ENCODE measurements at regions not wholly inside any gene's neighbourhood (a gene's known extent, or its start where the extent isn't known, plus 50 kb on each side); places are given as distances from the start of the nearest gene placed in this dataset.
"Not testable (repeated sequence)": the region's sequence is repeated elsewhere in the genome, so short reads cannot be mapped to it uniquely, and the experiment has no call there.

DNA sequence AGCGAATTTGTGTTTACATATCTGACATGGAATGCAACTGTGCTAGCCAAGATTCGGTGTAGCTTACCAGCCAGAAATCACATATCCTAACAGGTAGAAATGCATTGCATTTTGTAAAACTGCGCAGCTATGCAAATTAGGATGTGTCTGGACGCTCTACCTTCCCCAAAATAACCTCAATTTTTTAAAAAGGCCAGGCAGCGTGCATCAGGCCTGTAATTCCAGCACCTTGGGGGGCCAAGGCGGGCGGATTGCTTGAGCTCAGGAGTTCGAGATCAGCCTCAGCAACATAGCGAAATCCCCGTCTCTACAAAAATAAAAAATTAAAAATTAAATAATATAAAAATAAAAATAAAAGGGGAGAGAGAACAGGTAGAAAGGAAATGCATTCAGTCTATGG, 305.0 kb downstream of the TYW1 start:
- DNase-seq (ENCODE audit: low spot score): no peak
- H3K36me3 ChIP-seq: peaks cover 12% of the 10 kb centered on the region
- peak overlapping the region; percentile 90 to 98 for H3K27ac ChIP-seq
- peak overlapping the region; percentile 75 to 78 for H3K4me3 ChIP-seq
- TF ChIP-seq, protein P1, sequence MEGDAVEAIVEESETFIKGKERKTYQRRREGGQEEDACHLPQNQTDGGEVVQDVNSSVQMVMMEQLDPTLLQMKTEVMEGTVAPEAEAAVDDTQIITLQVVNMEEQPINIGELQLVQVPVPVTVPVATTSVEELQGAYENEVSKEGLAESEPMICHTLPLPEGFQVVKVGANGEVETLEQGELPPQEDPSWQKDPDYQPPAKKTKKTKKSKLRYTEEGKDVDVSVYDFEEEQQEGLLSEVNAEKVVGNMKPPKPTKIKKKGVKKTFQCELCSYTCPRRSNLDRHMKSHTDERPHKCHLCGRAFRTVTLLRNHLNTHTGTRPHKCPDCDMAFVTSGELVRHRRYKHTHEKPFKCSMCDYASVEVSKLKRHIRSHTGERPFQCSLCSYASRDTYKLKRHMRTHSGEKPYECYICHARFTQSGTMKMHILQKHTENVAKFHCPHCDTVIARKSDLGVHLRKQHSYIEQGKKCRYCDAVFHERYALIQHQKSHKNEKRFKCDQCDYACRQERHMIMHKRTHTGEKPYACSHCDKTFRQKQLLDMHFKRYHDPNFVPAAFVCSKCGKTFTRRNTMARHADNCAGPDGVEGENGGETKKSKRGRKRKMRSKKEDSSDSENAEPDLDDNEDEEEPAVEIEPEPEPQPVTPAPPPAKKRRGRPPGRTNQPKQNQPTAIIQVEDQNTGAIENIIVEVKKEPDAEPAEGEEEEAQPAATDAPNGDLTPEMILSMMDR (IDR thresholded peaks at IDR 0.05): no peak
- H3K4me1 ChIP-seq: peaks cover 0 to 10% of the 10 kb centered on the region in 2 donors
- no peaks in the 10 kb centered on the region for H3K27me3 ChIP-seq
- no peaks in the 10 kb centered on the region for H3K9me3 ChIP-seq

GRCh38 chr7:67302113-67303039, 305.7 kb downstream of the TYW1 start:
- TF ChIP-seq, protein P1 (IDR thresholded peaks at IDR 0.05): peak in 1 of 2 donors; percentile 49
- Histone ChIP-seq H3K27me3 (no peaks in the 10 kb centered on the region), H3K9me3 (no peaks in the 10 kb centered on the region), H3K36me3 (peaks cover 17% of the 10 kb centered on the region), H3K27ac (peak overlapping the region; percentile 90 to 98), H3K4me3 (peak overlapping the region; percentile 75 to 78), H3K4me1 (peaks cover 0 to 10% of the 10 kb centered on the region in 2 donors)
- peak; percentile 99 for DNase-seq (ENCODE audit: low spot score)

GRCh38 chr7:67304846-67305245, 308.2 kb downstream of the TYW1 start:
- not testable (repeated sequence) for H3K27me3 ChIP-seq; H3K9me3 ChIP-seq; H3K4me3 ChIP-seq; H3K27ac ChIP-seq; H3K4me1 ChIP-seq; DNase-seq (ENCODE audit: low spot score)
- H3K36me3 ChIP-seq: peaks cover 40% of the 10 kb centered on the region

DNA sequence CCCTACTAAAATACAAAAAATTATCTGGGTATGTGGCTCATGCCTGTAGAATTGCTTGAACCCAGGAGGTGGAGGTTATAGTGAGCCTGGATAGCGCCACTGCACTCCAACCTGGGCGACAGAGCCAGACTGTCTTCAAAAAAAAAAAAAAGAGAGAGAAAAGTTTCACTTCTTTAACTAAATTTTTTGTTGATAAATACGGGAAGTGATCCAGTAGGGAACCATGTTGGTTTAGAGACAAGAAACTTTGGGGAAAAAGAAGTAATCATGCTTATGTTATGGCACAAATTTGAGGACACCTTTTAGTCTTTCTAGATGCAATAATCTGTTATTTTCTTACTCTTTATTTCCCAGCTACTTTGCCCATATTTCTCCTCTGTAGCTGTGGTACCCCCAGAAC, 309.7 kb downstream of the TYW1 start:
- Histone ChIP-seq H3K27ac (no peak overlapping the region), H3K36me3 (peaks cover 55% of the 10 kb centered on the region), H3K4me1 (peaks cover 0 to 8% of the 10 kb centered on the region in 2 donors), H3K4me3 (no peak overlapping the region), H3K9me3 (no peaks in the 10 kb centered on the region), H3K27me3 (no peaks in the 10 kb centered on the region)
- TF ChIP-seq, protein P1 (IDR thresholded peaks at IDR 0.05): no peak
- DNase-seq (ENCODE audit: low spot score): no peak

- Histone ChIP-seq H3K36me3 (peaks cover 79% of the 10 kb centered on the region), H3K27ac (no peak overlapping the region), H3K27me3 (no peaks in the 10 kb centered on the region), H3K4me3 (no peak overlapping the region), H3K9me3 (no peaks in the 10 kb centered on the region), H3K4me1 (no peaks in the 10 kb centered on the region)
- TF ChIP-seq, protein P1 (IDR thresholded peaks at IDR 0.05): no peak
- no peak for DNase-seq (ENCODE audit: low spot score)
These were observed 313.3 kb downstream of the TYW1 start for GRCh38 chr7:67309764-67310549.

DNA sequence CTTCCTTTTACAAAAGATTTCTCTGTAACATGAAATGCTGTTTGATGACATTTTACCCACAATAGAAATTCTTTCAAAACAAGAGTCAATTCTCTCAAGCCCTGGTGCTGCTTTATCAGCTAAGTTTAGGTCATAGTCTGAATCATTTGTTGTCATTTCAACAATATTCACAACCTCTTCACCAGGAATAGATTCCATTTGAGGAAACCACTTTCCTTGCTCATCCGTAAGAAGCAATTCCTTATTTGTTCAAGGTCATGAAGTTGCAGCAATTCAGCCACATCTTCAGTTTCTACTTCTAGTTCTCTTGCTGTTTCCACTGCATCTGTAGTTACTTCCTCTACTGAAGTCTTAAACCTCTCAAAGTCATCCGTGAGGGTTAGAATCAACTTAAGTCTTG, 315.3 kb downstream of the TYW1 start:
- TF ChIP-seq, protein P1 (IDR thresholded peaks at IDR 0.05): no peak
- no peak overlapping the region for H3K4me3 ChIP-seq
- H3K36me3 ChIP-seq: peaks cover 81% of the 10 kb centered on the region
- H3K27me3 ChIP-seq: no peaks in the 10 kb centered on the region
- no peak overlapping the region for H3K27ac ChIP-seq
- H3K9me3 ChIP-seq: no peaks in the 10 kb centered on the region
- no peak for DNase-seq (ENCODE audit: low spot score)
- no peaks in the 10 kb centered on the region for H3K4me1 ChIP-seq
